GOT3 (cell line): ENCODE measurements at regions not wholly inside any gene's neighbourhood (a gene's known extent, or its start where the extent isn't known, plus 50 kb on each side); places are given as distances from the start of the nearest gene placed in this dataset.
"Not testable (repeated sequence)": the region's sequence is repeated elsewhere in the genome, so short reads cannot be mapped to it uniquely, and the experiment has no call there.

Experiments used
- DNase-seq: peaks from one replicate; lab custom pipeline; 2025; ENCODE audit warnings: mixed read lengths; lab: John Stamatoyannopoulos, UW

DNA sequence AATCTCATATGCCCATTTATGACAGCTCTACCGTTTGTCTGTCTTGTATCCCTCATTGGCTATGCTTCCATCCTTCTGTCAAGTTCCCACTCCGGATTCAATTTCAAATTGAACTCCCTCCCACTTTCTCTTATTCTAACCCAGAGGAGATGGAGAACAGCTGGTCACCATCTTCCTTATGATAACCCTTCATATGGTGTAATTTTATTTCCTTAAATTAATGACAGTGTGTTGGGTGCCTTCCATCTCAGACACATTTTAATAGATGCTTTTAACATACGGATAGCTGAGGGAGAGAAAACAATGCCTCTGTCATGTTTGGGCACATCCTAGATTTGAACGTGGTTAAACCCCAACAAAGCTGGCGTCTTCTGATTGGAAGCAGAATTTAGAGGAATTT is 103.0 kb upstream of the PLXNA2 start:
- DNase-seq: no peak

DNA sequence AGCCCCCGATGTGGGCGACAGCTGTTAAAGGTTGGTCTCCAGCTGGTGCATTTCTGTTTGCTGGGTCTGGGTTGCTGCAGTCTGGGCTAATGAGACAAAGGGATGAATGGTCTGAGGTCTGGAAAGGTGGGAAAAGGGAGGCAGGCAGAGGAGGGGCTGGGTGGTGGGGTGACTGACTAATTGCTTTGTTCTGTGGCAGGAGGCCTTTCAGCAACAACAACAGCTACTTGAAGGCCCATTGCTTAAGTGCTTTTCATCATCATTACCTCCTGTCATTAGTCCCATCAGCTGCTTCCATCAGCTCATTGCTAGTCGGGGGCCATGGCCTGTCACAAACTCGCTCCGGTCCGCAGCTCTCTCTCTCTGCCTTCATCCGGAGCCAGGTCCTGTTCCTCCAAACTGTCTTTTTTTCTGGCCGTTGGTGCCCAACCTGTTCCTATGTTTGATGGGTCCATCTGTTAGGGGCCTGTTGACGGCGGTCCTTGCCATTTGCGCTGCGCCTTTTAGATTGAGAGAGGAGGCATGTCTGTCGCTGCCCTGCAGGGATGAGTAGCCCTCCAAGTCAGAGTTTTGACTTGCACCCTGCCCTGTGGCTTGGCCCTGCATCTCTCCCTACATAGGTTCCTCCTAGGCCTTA is 105.6 kb upstream of the PLXNA2 start:
- no peak for DNase-seq

DNA sequence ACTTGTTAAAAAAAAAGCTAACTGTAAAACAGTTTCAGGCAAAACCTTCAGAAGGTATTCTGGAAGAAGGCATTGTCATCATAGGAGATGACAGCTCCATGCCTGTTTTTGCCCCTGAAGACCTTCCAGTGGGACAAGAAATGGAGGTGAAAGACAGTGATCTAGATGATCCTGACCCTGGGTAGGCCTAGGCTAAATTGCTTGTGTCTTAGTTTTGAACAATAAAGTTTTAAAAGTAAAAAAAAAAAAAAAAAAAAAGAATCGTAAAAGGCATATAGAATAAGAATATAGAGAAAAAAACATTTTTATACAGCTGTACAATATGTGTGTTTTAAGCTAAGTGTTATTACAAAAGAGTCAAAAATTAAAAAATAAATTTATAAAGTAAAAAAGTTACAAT is 106.6 kb upstream of the PLXNA2 start:
- no peak for DNase-seq

DNA sequence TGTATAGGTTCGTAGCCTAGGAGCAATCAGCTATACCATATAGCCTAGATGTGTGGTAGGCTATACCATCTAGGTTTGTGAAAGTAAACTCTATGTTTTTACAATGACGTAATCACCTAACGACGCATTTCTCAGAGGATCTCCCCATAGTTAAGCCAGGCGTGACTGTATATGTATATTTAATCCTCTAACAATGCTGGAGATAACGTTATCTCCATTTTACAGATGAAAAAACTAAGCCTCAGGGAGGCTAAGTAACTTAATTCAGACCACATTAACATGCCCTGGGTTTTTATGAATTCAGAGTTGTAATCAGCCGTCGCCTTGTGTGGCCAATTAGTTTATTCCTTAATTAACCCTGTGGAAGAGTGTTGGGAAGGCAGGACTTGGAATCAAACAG is 107.7 kb upstream of the PLXNA2 start:
- DNase-seq: no peak

DNA sequence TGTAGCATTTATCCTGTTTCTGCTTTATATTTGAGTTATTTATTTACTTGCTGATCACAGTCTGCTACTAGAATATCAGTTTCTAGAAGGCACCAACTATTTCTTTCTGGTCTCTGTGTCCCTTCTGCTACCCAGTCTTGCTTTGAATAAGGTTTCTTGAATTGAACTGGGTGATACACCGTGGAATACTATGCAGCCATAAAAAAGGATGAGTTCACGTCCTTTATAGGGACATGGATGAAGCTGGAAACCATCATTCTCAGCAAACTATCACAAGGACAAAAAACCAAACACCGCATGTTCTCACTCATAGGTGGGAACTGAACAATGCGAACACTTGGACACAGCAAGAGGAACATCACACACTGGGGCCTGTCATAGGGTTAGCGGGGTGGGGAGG is 109.6 kb upstream of the PLXNA2 start:
- DNase-seq: not testable (repeated sequence)

DNA sequence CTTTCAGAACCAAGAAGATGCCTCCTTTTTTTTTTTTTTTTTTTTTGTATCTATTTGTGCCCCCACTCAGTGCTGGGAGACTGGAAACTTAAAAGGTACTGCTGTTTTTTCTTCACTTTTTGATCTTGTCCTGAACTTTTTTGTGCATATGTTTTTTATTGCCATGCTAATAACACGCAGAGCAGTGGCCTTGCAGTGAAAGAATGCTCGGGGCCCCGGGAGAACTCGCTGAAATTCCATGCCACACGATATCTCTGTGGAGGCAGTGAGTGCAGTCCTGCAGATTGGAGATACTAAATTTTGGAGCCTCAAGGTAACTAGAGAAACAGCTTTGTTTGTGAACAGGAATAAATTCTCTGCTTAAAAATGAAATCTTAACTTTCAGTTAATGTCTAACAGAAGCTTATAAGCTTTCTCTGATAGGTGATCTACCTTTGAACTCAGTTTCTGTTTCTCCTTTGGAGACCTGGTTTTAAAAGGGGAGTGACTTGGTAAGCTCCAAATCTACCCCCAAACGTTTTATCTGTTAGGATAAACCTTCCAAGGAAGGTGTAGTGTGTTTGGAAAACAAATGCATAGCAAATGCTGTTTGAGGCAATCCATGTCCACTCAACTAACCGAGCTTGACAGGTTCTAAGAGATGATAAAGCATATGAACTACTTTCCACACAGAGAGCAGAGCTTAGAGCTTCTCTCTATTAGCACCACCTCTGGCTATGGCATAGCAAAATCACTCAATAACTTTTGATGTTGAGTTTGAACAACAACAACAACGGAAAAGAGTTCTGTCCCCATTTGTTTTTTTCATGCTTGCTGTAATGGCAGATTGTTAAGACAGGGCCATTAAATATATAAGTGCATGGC is 113.7 kb upstream of the PLXNA2 start:
- DNase-seq: no peak

DNA sequence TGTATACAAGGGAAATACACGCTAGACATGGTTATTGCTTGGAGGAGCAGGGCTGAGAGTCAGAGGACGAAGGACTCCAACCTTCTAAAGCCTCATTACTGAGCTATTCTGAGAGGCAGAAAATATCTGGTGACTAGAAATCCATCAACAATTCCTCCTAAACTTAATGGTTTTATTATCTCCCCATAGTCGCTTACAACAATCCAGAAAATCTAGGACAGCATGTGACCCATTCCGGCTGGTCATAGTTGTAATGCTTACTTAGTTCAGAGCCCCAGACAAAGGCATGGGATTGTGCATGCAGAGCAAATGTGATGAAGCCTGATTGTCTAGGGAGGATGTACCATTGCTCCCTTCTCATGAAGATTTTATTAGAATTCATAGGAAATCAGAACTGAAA is 114.5 kb upstream of the PLXNA2 start:
- no peak for DNase-seq

DNA sequence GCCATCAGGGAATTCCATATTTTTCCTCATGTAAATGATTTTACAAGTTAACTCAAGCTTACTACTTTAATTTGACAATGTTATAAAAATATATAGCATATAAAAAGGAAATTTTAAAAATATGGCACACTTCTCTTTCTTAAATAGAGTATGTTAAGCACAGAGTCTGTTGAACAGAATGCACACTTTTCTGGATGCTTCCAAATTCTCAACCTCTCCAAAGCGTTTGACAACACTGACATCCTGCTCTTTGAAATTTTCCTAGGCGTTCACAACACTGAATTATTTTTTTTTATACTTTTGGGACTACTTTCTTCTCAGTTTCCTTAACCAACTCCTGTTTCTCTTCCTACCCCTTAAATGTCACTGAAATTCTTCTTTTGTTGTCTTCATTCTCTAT is 117.8 kb upstream of the PLXNA2 start:
- no peak for DNase-seq

DNA sequence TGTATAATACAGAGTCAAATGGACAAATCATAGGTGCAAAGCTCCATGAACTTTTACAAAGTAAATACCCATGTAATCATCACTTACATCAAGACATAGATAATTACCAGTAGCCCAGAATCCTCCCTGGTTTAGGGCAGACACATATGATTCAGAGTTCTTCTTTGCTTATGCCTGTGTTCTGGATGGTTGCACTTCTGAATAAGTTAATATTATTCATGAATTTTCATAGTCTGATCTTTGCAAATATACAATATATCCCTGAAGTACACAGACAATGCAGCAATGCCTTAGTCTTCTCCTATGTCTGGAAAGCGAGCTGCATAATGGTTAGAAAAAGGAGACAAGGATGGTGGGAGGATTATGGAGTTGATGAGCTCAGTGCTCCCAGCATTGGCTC is 122.4 kb upstream of the PLXNA2 start:
- DNase-seq: no peak

DNA sequence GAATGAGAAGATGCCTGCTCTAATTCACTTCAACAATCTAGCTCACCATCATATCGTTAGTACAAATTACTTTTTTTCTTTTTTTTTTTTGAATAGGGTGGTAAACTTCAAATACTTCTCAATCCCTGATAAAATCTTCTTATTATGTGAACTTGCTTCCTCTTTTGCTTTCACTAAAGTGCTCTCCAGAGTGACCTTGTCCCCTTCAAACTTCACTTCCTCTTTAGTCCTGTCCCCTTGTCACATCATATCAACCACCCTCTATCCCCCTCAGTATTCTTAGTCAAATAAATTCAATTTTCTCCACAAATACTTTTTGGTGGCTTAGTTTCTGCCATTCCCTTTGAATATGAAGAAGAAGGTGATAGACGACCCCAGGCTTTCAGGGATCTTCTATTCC is 124.9 kb upstream of the PLXNA2 start:
- DNase-seq: no peak

DNA sequence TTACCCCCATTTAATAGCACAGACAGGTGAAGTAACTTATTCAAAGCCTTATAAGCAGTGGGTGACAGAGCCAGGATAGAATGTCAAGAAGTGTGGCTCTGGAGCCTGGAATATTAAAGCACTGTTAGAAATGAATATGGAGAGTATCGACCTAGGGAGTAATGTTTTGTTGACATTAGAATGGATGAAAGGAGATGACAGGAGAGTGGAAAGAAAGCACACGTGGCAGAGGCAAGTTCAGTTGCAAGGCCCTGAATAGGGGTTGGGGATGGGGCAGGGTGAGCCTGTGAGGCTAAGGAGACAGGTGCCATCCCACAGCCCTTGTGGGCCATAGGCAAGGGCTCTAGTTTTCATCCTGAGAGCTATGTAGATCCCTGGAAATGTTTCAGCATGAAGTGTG is 125.5 kb upstream of the PLXNA2 start:
- no peak for DNase-seq

DNA sequence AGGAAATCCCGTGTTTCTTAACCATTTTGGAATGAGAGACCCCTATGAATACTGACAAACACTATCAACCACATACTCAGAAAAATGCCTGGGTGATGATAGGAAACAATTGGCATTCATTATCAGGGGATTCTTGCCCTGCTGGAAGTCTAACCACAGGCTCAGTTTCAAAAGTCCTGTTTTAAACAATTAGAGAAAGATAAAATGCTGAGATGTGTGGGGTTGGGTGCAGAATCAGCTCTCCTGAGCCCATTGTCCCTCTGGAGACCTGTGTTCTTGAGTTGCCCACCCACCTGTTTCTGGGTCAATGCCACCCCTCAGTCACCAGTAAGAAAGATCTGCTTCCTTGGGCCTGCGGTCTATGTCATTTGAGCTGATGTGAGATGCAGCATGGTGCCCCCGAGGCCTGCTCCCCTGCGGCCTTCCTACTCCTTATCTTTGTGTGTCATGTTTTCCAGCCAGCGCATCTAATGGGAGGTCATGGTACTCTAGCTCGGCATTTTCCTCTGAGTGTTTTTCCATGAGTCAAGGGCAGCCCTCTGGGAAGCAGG is 130.3 kb upstream of the PLXNA2 start:
- DNase-seq: no peak

DNA sequence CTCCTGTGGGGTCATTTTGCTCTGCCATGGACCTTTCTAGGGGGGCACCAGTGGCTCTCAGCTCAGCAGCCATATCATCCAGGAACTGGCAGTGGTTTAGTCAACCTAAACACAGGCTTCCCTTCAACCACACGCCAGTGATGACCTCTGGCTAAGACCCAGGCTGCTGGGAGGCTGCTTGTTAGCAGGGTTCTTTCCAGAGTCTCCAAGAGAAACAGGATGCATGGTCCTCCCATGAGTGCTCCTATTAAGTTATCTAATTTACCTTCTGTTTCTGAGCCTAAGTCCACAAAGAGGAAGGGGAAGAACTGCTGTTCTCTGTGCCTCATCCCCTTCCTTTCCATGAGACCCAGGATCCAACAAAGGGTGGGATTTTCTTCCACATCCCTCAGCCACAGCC is 137.3 kb upstream of the PLXNA2 start:
- DNase-seq: no peak

DNA sequence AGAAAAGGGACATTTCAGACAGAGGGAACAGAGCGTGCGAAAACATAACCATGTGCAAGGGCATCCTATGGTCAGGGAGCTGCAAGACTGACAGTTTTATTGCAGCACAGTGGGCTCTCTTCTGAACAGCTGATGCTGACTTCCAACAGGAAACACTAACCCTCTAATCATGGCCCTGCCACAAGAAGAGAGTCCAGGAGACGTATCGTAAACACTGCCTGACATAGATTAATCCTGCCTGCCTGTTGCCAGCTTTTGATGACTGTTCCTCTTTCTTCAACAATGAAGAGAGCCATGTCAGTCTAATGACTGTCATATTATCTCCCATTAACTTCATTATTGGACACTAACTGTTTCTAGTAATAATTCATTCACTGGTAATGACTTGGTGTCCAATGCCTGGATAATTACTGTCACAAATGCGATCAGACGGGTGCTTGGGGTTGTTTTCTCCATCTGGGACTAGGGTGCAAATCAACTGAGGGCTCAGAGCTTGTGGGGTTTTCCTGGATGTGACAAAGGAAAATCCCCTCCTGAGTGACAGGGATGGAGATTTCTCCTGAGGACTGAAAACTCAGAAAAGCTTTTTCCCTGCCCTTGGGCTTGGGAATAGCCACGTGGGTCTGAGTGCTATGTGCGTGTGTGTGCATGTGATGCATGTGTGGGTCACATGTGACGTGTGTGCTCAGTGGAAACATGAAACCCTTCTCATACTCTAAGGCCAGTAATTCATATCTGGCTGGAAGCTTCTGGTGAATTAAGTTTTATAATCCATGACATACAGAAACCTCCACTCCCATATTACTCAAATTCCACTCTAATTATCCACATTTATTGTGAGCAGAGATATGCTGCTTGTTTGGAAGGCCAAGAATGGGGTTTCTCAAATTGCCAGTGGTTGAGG is 144.0 kb upstream of the PLXNA2 start:
- DNase-seq: no peak

DNA sequence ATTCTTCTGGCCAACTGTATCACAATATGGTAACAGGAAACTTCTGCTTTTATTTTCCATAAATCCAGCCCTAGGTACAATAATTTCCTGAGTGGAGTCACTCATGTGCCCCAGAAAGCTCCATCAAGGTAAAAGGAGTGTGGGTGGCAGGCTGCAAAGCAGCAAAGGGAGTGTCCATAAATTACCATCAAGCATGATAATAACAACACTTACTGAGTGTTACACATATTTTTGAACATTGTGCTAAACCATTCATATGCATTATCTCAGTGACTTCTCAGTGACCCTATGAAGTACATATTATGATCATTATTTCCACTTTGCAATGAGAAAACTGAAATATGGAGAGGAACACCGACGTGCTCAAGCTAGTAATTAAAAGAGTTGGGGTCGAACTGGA is 149.2 kb upstream of the PLXNA2 start:
- no peak for DNase-seq

DNA sequence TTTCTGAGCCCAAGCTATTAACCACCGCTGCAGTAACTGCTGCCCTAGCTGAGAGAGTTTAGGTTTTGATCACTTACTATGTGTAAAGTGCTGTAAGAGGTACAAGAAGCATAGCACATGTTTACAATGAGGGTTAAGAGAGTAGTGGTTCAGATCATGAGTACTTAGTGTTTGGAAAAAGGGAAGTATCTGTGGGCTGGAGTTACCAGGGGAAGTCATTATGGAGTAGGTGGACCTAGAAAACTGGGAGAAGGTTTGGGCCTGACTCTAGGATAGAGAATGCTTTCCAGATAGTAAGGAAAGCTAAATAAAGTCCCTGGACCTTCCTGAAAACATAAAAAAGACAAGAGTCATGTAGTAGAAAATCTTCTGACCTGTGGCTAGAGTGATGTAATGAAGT is 149.6 kb upstream of the PLXNA2 start:
- no peak for DNase-seq

DNA sequence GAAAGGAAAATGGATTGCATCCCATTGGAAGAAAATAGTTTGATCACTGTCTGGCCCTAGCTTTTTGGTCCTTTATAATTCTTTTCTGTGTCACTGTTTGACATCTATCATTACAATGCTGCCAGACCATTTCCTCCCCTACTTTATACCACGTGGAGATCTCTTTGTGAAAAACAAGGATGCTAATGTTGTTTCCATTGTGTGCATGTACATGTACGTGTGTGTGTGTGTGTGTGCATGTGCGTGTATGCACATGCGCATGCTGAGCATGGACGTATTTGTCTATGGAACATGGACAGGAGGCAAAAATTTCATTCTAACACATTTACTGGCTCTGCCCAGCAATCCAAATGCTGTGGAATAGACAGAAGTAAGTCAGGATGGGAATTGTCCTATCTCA is 153.1 kb upstream of the PLXNA2 start:
- DNase-seq: no peak

DNA sequence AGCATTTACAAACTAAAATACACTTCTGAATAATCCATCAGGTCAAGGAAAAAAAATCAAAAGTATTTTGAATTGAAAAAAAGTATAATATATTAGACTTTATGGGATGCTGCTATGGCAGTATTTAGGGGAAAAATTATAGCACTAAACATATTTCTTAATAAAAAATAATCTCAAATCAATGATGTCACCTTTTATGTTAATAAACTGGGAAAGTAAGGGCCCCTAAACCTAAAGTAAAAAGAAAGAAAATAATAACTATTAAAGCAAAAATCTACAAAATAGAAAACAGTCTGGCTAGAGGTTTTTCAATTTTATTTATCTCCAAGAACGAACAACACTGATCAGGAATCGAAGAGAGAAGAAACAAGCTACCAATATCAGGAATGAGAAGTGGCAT is 160.8 kb upstream of the PLXNA2 start:
- no peak for DNase-seq

DNA sequence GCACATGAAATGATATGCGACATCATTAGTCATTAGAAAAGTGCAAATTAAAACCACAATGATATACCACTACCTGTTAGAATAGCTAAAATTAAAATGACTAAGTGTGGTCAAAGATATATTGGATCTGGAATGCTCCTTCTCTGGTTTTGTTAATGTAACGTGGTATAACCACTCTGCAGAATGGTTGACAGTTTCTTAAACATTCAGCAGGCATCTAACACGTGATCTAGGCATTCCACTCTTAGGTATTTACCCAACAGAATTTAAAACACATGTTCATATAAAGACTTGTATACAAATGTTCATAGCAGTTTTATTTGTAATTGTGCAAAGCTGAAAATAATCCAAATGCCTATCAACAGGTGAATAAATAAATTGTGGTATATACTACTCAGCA is 165.0 kb upstream of the PLXNA2 start:
- no peak for DNase-seq

DNA sequence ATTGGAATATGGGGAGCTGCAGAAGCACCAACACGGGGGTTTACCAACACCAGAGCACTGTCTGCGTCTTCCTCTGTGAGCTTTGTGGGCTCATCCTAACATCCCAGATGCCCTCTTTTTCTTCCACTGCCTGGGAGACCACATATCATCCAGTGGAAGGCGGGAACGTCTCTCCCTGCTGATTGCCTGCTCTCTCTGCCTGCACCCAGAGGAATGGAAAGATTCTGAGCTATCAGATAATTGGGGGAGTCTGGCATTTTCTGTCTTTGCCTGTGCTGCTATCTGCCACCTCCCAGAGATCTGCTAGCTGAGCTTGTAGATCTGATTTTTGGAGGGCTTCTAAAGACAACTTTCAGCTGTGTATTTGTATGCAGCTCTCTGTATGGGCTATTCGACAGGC is 166.2 kb upstream of the PLXNA2 start:
- no peak for DNase-seq

DNA sequence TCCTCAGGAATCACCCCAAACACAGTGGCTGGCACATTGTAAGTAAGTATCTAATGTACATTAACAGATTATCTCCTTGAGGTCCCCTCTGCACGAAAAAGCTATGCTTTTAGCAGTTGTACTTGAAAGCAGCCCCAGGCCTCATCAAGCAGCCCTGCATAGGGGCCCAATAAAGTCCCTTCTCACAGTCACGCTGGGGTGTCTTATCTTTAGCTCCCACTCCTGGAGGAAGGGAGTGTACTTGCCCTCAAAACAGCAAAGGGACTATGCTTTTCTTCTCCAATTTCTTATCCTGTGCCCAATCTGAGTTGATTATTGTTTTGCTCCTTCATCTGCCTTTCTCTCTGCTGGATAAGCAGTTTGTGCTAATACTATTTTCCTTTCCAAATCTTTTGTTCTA is 168.8 kb upstream of the PLXNA2 start:
- DNase-seq: no peak

DNA sequence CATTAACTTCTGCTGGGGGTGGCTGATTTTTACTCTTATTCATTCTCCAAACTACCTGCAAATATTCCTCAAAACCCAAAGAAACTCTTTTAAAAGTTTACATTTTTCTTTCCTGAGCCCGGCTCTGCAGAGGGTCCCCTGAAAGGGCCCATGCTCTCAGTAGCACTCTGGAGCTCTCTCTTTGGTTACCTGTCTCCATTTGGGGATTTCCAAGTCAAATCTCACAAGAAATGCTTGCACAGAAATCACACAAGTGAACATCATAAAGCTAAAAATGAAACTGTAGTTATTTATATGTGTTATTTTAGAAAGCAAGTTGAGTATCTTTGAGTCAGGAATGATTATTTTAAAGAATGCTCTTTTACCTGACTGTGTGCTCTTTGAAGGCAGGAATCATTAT is 174.5 kb upstream of the PLXNA2 start:
- no peak for DNase-seq
